GM12873 (cell line): ENCODE measurements at regions not wholly inside any gene's neighbourhood (a gene's known extent, or its start where the extent isn't known, plus 50 kb on each side); places are given as distances from the start of the nearest gene placed in this dataset.

Experiments used
- CTCF ChIP-seq: IDR thresholded peaks from 2 replicates; pipeline ENCODE4 v1.5.1; 2012; ENCODE audit warnings: low read depth, mild to moderate bottlenecking, moderate library complexity, low read length, control low read depth; ENCODE audit not compliant: insufficient read depth; ENCODE audit errors: missing control alignments

DNA sequence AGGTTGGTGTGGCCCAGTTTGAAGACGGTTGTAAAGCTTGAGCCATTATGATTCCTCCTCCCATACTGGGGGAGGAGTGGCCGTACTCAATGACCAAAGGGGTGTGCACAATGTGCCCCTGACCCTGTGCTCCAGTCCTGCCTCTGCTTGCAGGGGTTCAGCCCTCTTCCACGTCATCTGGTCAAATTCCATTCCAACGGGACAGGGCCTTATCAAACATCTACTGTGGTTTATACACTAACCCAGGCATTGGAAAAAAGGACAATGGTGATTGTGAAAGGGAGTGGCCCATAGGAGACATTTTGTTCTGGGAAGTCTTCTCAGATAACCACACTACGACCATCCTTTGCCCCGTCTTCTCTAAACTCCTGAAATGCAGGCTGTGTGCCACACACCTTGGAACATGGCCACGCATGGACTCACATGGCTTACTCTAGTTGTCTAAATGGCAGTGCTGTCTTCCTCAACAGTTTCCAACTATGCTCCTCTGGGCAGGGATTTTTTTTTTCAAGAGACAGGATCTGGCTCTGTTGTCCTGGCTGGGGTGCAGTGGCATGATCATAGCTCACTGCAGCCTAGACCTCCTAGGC, 103.0 kb downstream of the JCAD start:
- TF ChIP-seq CTCF = no peak

DNA sequence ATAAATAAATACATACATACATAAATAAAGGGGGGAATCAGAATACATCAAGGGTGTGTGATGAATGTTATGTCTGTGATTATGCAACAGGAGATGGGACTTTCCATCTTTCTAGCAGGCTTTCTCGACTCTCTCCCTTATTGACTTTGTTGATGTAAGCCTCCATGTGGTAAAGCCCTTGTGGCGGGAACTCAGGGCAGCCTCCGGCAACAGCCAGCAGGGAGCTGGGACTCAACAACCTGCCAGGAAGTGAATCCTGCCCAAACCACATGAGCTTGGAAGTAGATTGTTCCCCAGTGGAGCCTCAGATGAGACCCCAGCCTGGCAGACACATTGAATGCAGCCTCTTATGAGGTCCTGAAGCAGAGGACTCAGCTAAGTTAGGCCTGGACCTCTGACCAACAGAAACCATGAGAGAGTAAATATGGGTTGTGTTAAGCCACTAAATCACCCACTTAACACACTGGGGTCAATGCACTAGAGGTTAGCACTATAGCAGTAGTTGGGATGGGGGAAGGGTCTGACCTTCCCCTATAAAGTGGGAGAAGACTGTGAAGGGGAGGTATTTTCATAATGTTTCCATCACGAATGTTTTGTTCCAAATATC, 104.0 kb downstream of the JCAD start:
- no peak for TF ChIP-seq CTCF

DNA sequence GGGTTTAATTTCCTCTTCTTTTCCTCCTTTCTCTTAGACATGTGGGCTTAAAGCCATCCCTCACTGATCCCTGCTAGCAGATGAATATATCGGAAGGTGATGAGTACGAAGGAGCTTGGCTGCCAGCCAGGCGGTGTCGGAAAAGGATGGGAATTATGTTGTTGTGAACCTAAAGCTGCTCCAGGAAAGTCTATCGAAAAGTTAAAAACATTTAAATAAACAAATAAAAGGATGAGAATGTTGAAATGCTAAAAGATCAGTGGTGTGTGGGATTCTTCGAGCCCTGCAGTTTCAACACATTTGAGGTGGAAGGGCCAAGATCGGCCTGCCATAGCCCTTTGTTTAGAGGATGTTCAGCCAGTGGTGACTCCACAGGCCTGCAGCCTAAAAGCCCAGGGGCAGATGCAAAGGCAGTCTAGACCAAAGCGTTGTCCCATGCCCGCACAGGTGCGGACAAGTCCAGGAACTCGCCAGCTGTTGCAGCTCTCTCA, 107.9 kb downstream of the JCAD start:
- TF ChIP-seq CTCF = no peak

DNA sequence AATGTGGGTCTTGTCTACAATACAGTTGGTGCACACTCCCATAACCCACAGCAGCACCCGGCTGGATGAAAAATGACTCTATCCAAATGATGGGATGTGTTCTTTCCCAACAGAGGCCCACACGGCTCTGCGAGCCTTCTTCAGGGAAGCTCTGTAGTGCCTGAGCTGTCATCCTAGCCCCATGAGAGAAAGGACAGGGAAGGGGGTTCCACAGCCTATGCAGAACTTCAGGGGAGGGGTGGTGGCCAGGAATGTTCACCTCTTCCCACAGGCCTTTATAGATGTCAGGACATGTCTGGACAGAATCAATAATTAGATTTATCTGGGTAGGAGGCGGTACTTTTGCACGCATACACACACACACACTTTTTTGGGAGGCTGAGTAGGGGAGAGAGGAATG, 109.0 kb downstream of the JCAD start:
- TF ChIP-seq CTCF = no peak

DNA sequence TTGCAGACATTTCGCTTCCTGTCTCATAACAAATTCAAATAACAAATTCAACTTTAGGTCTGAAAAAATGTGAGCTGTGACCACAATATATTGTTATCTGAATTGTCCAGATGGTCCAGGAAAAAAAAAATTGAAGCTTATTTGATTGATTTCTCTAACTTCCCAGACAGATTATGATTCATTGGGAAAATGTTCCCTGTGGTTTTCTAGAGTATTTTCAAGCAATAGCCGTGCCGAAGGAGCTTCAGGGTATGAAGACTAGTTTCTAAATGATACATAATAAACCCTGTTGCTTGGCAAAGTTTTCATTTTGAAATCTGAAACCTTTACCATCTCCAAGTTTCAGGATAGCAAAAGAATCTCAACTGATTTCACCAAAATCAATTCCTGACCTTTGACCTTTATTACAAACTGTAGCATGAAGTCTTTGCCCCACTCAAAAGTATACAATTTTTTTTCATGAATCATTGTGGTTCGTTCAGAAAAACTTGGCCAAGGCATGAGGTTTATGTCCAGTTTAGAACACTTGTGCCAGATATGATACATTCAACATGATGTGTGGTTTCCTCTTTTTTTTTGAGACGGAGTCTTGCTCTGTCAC, 109.9 kb downstream of the JCAD start:
- no peak for TF ChIP-seq CTCF

GRCh38 chr10:29948881-29949355, 110.5 kb downstream of the JCAD start:
- no peak for TF ChIP-seq CTCF

GRCh38 chr10:29947701-29948060, 111.7 kb downstream of the JCAD start:
- TF ChIP-seq CTCF = no peak
